Fibroblast of the aortic adventitia (primary cell): ENCODE measurements at regions not wholly inside any gene's neighbourhood (a gene's known extent, or its start where the extent isn't known, plus 50 kb on each side); places are given as distances from the start of the nearest gene placed in this dataset.

Experiments used
- DNase-seq: peaks from one replicate; pipeline ENCODE4 v3.0.0-alpha.2; 2010; ENCODE audit warnings: low read depth
- H3K4me3 ChIP-seq: 2 replicates; pipeline ENCODE4 v1.5.1; 2011; ENCODE audit warnings: low read depth, mild to moderate bottlenecking, control low read depth, low read length, moderate library complexity
- TF ChIP-seq, protein P1 (sequence below): IDR thresholded peaks from 2 replicates; pipeline ENCODE4 v1.5.1; 2011; ENCODE audit warnings: mild to moderate bottlenecking, low read length, control low read depth, inconsistent platforms; ENCODE audit not compliant: insufficient read depth

DNA sequence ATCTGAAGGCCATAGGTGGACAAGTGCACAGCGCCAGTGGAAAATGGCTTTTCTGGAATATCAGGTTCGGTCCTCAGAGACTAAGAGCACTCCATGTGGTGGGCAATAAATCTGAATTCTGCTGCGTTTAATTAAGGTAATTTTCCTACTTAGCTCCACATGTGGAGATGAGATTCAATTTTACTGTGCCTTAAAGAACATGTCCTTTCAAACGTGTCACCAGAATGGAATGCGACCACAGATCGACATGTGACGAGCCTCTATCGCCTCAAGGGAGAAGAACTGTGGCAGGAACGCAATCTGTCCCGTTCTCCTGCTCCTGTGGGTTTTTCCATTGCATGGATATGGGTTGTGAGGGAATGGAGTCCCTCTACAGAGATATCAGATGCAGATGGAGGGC lies 205.3 kb upstream of the ZNF32 start:
- no peak overlapping the region for H3K4me3 ChIP-seq
- no peak for DNase-seq
- TF ChIP-seq, protein P1, sequence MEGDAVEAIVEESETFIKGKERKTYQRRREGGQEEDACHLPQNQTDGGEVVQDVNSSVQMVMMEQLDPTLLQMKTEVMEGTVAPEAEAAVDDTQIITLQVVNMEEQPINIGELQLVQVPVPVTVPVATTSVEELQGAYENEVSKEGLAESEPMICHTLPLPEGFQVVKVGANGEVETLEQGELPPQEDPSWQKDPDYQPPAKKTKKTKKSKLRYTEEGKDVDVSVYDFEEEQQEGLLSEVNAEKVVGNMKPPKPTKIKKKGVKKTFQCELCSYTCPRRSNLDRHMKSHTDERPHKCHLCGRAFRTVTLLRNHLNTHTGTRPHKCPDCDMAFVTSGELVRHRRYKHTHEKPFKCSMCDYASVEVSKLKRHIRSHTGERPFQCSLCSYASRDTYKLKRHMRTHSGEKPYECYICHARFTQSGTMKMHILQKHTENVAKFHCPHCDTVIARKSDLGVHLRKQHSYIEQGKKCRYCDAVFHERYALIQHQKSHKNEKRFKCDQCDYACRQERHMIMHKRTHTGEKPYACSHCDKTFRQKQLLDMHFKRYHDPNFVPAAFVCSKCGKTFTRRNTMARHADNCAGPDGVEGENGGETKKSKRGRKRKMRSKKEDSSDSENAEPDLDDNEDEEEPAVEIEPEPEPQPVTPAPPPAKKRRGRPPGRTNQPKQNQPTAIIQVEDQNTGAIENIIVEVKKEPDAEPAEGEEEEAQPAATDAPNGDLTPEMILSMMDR = no peak

- DNase-seq = no peak
- TF ChIP-seq, protein P1 = no peak
- no peak overlapping the region for H3K4me3 ChIP-seq
Measured at GRCh38 chr10:43853369-43853768, 204.7 kb upstream of the ZNF32 start.

- no peak overlapping the region for H3K4me3 ChIP-seq
- DNase-seq = no peak
- TF ChIP-seq, protein P1 = no peak
Measured at GRCh38 chr10:43852644-43853214, 204.0 kb upstream of the ZNF32 start.

- no peak overlapping the region for H3K4me3 ChIP-seq
- TF ChIP-seq, protein P1 = no peak
- no peak for DNase-seq
Measured at GRCh38 chr10:43852149-43852548, 203.5 kb upstream of the ZNF32 start.

DNA sequence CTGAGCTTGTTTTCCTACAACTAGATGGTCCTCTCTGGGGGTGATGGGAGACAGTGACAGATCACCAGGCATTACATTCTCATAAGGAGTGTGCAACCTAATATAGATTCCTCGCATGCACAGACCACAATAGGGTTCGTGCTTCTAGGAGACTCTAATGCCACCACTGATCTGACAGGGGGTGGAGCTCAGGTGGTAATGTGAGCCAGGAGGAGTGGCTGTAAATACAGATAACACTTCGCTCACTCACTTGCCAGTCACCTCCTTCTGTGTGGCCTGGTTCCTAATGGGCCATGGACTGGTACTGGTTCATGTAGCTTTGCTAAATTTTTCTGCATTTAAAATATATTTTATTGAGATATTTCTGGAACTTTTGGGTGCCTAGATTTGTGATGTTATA lies 202.3 kb upstream of the ZNF32 start:
- no peak overlapping the region for H3K4me3 ChIP-seq
- TF ChIP-seq, protein P1 = no peak
- no peak for DNase-seq

DNA sequence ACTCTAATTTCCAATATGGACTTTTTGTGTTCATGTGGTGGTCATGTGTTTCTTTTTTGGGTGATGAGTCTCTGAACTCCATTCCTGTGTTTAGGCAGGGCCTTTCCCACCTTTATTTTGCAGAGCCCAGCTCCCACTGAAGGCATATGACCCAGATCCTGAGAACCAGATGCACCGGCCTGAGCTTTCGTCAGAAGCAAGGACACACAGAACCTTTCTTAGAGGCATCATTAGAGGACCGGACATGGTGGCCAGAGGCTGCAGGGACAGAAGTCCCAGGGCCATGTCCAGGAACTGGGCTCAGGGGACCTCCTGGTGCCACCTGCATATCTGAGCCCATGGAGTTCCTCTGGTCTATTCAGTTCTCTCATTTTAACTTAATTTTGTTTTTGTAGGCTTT lies 200.9 kb upstream of the ZNF32 start:
- no peak for DNase-seq
- no peak overlapping the region for H3K4me3 ChIP-seq
- TF ChIP-seq, protein P1 = no peak

DNA sequence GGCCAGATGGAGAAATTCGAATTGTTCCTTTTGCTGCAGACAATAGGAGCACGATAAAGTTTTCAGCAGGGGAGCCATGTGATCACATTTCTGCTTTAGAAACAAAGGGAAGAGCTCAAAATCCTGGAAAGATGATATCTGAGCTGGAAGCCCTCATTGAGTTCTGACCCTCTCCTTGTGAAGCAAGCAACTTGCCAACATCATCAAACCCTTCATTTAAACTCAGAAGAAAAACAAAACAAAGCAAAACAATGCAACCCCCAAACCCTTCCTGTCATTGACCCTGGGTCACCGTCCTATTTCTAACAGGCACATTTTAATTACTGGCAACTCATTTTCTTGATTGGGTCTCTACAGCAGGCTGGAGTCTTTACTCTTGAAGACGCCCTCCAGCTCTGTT lies 198.3 kb upstream of the ZNF32 start:
- no peak for DNase-seq
- TF ChIP-seq, protein P1 = no peak
- no peak overlapping the region for H3K4me3 ChIP-seq
